H1 (cell line): ENCODE measurements at regions not wholly inside any gene's neighbourhood (a gene's known extent, or its start where the extent isn't known, plus 50 kb on each side); places are given as distances from the start of the nearest gene placed in this dataset.

ENCODE experiments used
- ASH2L ChIP-seq: fragments of 200-600, 300-600 bp; sonication (generic); IDR thresholded peaks from one replicate; pipeline ENCODE4 v1.7.1; 2017; ENCODE audit warnings: low read length
- CHD2 ChIP-seq: IDR thresholded peaks from 2 replicates; pipeline ENCODE4 v1.6.1; 2012; ENCODE audit warnings: low read length, improper control_type of control experiment
- HDAC2 ChIP-seq, 2 experiments: fragments of 300-600 bp in 1 of 2; sonication (generic) in 1 of 2; IDR thresholded peaks; 2 replicates each; pipeline ENCODE4 v1.6.1; 2011 to 2012; ENCODE audit warnings: low read depth in 2 of 2, low read length in 2 of 2, mild to moderate bottlenecking in 2 of 2, moderate library complexity in 2 of 2, borderline replicate concordance in 1 of 2, inconsistent platforms in 1 of 2
- SAP30 ChIP-seq: fragments of 300-600 bp; sonication (generic); IDR thresholded peaks from 2 replicates; pipeline ENCODE4 v1.7.1; 2012; ENCODE audit warnings: low read length, moderate library complexity, mild to moderate bottlenecking, inconsistent platforms; ENCODE audit not compliant: insufficient read depth, insufficient replicate concordance
- TF ChIP-seq, protein P1 (sequence below): IDR thresholded peaks from 2 replicates; pipeline ENCODE4 v1.6.1; 2012; ENCODE audit warnings: inconsistent platforms

DNA sequence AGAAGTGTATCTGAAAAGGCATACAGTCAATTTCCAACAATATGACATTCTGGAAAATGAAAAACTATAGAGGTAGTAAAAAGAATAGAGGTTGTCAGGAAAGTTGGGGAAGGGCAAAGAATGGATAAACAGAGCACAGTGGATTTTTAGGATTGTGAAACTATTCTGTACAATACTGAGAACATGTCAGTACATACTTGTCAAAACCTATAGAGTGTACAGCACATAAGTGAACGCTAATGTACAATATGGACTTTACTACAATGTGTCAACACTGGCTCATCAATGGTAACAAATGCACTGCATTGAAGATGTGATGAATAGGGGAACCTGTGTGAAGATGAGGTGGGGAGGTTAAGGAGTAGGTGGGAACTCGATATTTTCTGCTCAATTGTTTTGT is 483.0 kb upstream of the PFKP start (continued):
- TF ChIP-seq SAP30 (no peak), HDAC2 (IDR thresholded peaks at IDR 0.05; ENCODE audit: borderline replicate concordance in 1 of 2, low read depth in 2 of 2, low read length in 2 of 2) (no peak), ASH2L (no peak), CHD2 (no peak)
- TF ChIP-seq, protein P1, sequence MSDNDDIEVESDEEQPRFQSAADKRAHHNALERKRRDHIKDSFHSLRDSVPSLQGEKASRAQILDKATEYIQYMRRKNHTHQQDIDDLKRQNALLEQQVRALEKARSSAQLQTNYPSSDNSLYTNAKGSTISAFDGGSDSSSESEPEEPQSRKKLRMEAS = no peak
